BLaER1 treated with 17β-estradiol and CSF1 and Interleukin-3, amounts not matched to agents 10 nM and 100 nM (cell line): ENCODE measurements at regions not wholly inside any gene's neighbourhood (a gene's known extent, or its start where the extent isn't known, plus 50 kb on each side); places are given as distances from the start of the nearest gene placed in this dataset.

Experiments
- H3K27ac ChIP-seq, 11 experiments: shearing (Covaris generic); formaldehyde crosslinking; 2 replicates each; pipeline ENCODE4 v1.8.1; 2022
- H3K27me3 ChIP-seq, 11 experiments: shearing (Covaris generic); formaldehyde crosslinking; 2 replicates each; pipeline ENCODE4 v1.8.1; 2022
- H3K36me3 ChIP-seq, 11 experiments: shearing (Covaris generic); formaldehyde crosslinking; 2 replicates each; pipeline ENCODE4 v1.8.1; 2022
- H3K4me1 ChIP-seq, 10 experiments: shearing (Covaris generic); formaldehyde crosslinking; 2 replicates each; pipeline ENCODE4 v1.8.1; 2022
- H3K4me2 ChIP-seq, 11 experiments: shearing (Covaris generic); formaldehyde crosslinking; 2 replicates each; pipeline ENCODE4 v1.8.1; 2022
- H3K4me3 ChIP-seq, 10 experiments: shearing (Covaris generic); formaldehyde crosslinking; 2 replicates each; pipeline ENCODE4 v1.8.1; 2022
- H3K9ac ChIP-seq, 11 experiments: shearing (Covaris generic); formaldehyde crosslinking; 2 replicates each; pipeline ENCODE4 v1.8.1; 2022
- H3K9me3 ChIP-seq, 11 experiments: shearing (Covaris generic); formaldehyde crosslinking; replicated peaks in 1 of 11; 2 replicates each; pipeline ENCODE4 v1.8.1; 2022
- H4K20me1 ChIP-seq, 11 experiments: shearing (Covaris generic); formaldehyde crosslinking; 2 replicates each; pipeline ENCODE4 v1.8.1; 2022
- Cebpa-rat ChIP-seq, 11 experiments: shearing (Covaris generic); IDR thresholded peaks; 2 replicates each; pipeline ENCODE4 v1.8.1; 2022

- peak overlapping the region in 9 of 11 experiments; percentile 16 to 92 (median 84); a peak in 15 of 22 replicates for H3K27ac ChIP-seq
- peak overlapping the region in 2 of 10 experiments; percentile 30 to 37; a peak in 1 of 20 replicates for H3K4me3 ChIP-seq
- no peaks in the 10 kb centered on the region for H4K20me1 ChIP-seq
- peaks cover 46 to 82% (median 72%) of the 10 kb centered on the region in 10 experiments for H3K4me1 ChIP-seq
- peak overlapping the region in 5 of 11 experiments; percentile 35 to 81 (median 74); a peak in 9 of 22 replicates for H3K9ac ChIP-seq
- H3K4me2 ChIP-seq, result peak overlapping the region; percentile 67 to 84 (median 78)
- no peaks in the 10 kb centered on the region for H3K9me3 ChIP-seq
- no peaks in the 10 kb centered on the region for H3K36me3 ChIP-seq
- no peaks in the 10 kb centered on the region for H3K27me3 ChIP-seq
- peak in 1 of 11 experiments; percentile 39; a peak in 1 of 22 replicates for TF ChIP-seq Cebpa-rat (IDR thresholded peaks at IDR 0.05)
Observed at GRCh38 chr11:19370100-19370861, 129.5 kb upstream of the E2F8 start.

- peak in 6 of 11 experiments; percentile 32 to 91 (median 75); a peak in 9 of 22 replicates for TF ChIP-seq Cebpa-rat (IDR thresholded peaks at IDR 0.05)
- Histone ChIP-seq H3K4me1 (peaks cover 46 to 86% (median 74%) of the 10 kb centered on the region in 10 experiments), H4K20me1 (no peaks in the 10 kb centered on the region), H3K4me2 (peak overlapping the region; percentile 67 to 84 (median 78); a peak in 21 of 22 replicates), H3K36me3 (no peaks in the 10 kb centered on the region), H3K27me3 (no peaks in the 10 kb centered on the region), H3K27ac (peak overlapping the region in 9 of 11 experiments; percentile 30 to 92 (median 84); a peak in 17 of 22 replicates), H3K9me3 (no peaks in the 10 kb centered on the region), H3K4me3 (peak overlapping the region in 2 of 10 experiments; percentile 24 to 30; a peak in 3 of 20 replicates), H3K9ac (peak overlapping the region in 9 of 11 experiments; percentile 13 to 81 (median 64); a peak in 14 of 22 replicates)
Observed at GRCh38 chr11:19368726-19369375, 128.1 kb upstream of the E2F8 start.

DNA sequence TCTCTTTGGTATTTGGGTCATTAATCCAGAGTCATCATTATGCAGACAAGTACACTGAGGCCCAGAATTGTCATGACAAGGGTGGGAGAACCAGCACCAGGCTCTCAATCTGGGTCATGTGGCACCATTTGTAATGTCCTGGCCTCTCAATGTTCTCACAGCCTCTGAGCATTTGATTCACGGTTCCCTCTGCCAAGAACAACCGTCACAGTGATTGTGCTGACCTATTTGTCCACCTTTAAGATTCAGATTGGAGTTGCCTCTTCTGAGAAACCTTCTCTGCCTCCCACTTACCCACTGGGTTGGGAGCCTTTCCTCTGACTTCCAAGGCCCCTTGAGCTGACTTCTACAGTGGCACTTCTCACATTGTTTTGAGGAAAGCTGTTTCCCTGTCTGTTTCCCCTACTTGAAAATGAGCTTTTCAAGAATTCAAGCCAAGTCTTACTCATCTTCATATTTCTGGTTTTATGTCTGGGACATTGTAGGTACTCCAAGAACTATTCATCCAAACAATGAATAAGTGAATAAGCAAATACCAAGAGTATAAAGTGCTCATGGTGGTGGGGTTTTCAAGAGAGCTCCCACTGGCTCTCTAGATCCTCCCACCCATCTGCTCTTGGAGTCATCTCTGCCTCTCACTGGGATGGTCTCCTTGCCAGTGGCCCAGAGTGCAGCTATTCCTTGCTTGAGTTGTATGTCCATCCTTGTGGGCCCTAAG lies 126.4 kb upstream of the E2F8 start:
- peak overlapping the region in 6 of 11 experiments; percentile 74 to 92 (median 88); a peak in 10 of 22 replicates for H3K27ac ChIP-seq
- H3K4me1 ChIP-seq, result peaks cover 46 to 85% (median 71%) of the 10 kb centered on the region in 10 experiments
- no peaks in the 10 kb centered on the region for H3K27me3 ChIP-seq
- no peaks in the 10 kb centered on the region for H4K20me1 ChIP-seq
- TF ChIP-seq Cebpa-rat (IDR thresholded peaks at IDR 0.05), result no peak
- H3K4me3 ChIP-seq, result no peak overlapping the region
- peak overlapping the region in 1 of 11 experiments; percentile 77; a peak in 1 of 22 replicates for H3K9ac ChIP-seq
- H3K4me2 ChIP-seq, result peak overlapping the region in 9 of 11 experiments; percentile 22 to 84 (median 78); a peak in 18 of 22 replicates
- no peaks in the 10 kb centered on the region for H3K9me3 ChIP-seq
- H3K36me3 ChIP-seq, result no peaks in the 10 kb centered on the region

DNA sequence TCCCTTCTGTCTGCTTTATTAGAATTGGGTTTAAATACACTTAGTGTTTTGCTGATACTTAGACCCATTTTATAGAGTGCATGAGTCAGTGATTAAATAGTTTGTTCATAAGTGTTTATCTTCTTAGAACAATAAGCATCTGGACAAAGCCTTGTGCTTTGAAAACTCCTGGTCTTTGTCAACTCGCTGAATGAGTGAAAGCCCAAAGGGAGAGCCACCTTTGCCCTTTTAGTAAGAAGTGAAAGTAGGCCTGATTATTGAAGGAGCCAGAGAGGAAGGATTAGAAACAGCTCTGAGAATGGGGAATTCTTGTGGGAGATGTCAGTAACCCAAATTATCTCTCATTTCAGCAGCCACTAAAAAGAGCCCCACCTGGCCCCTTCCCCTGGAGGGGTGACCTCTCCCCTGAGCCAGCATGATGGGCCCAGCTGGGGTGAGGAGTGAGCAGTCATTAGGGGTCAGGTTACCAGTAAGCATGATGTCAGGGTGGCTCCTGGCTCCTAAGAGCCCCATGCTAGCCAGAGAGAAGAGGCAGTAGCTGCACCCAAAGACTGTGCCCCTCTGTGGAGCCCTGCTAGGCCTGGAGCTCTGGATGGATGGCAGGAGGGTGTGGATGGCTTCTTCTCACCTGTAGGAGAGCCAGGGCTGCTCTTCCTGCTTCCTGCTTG lies 125.1 kb upstream of the E2F8 start:
- H3K4me2 ChIP-seq, result peak overlapping the region; percentile 16 to 84 (median 78)
- no peaks in the 10 kb centered on the region for H3K36me3 ChIP-seq
- H4K20me1 ChIP-seq, result no peaks in the 10 kb centered on the region
- H3K4me1 ChIP-seq, result peaks cover 36 to 72% (median 59%) of the 10 kb centered on the region in 10 experiments
- peak overlapping the region in 1 of 11 experiments; percentile 36; a peak in 1 of 22 replicates for H3K9ac ChIP-seq
- H3K27ac ChIP-seq, result peak overlapping the region in 7 of 11 experiments; percentile 0 to 92 (median 84); a peak in 11 of 22 replicates
- no peaks in the 10 kb centered on the region for H3K27me3 ChIP-seq
- H3K4me3 ChIP-seq, result no peak overlapping the region
- H3K9me3 ChIP-seq, result no peaks in the 10 kb centered on the region
- no peak for TF ChIP-seq Cebpa-rat (IDR thresholded peaks at IDR 0.05)

DNA sequence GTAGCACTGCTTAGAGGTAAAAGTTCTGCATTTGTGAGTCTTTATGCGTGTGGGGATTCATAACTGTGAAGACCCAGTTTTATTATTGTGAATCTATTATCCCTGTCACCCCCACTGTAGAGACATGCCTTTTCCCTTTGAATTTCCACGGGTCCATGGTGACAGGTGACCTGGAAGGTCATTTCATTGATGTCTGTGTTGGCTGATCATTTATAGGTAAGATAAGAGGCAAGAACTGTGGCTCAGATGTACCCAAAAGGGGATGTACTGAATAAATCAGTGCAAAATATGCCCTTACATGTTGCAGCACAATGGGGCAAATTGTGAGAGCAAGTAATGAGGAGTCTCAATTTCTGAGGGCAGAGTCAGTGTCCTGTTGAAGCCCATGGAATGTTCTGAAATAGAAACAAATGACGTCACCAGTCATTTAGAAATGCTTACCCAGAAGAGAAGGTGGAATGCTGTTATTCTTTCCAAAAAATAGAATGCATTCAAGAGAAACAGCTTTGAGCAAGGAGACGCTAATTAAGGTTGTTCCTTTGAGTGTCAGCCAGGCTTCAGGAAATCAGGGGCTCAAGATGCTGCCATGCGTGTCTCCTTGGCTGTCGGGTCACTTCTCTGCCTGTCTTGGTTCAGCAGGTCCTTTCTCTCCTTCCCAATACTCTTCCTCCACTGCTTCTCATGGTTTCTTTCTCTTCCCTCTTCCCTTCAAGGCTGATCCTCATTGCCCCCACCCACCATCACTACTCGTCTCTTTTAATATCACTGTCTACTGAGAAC lies 118.7 kb upstream of the E2F8 start:
- Histone ChIP-seq H3K36me3 (no peaks in the 10 kb centered on the region), H3K27me3 (no peaks in the 10 kb centered on the region), H3K9ac (0 out of 22 replicates have a peak overlapping the region, but pooled peaks of 1 of the 11 experiments have one; percentile 0), H3K4me1 (peaks cover 9 to 39% (median 32%) of the 10 kb centered on the region in 10 experiments; a peak in 18 of 20 replicates), H4K20me1 (no peaks in the 10 kb centered on the region), H3K9me3 (no peaks in the 10 kb centered on the region), H3K27ac (peak overlapping the region in 3 of 11 experiments; percentile 5 to 41 (median 23); a peak in 5 of 22 replicates), H3K4me2 (peak overlapping the region; percentile 20 to 87 (median 70)), H3K4me3 (no peak overlapping the region)
- TF ChIP-seq Cebpa-rat (IDR thresholded peaks at IDR 0.05), result no peak

- no peak for TF ChIP-seq Cebpa-rat (IDR thresholded peaks at IDR 0.05)
- H3K27me3 ChIP-seq, result no peaks in the 10 kb centered on the region
- peak overlapping the region in 9 of 11 experiments; percentile 17 to 87 (median 62); a peak in 17 of 22 replicates for H3K4me2 ChIP-seq
Observed at GRCh38 chr11:19357943-19358342, 117.2 kb upstream of the E2F8 start.

DNA sequence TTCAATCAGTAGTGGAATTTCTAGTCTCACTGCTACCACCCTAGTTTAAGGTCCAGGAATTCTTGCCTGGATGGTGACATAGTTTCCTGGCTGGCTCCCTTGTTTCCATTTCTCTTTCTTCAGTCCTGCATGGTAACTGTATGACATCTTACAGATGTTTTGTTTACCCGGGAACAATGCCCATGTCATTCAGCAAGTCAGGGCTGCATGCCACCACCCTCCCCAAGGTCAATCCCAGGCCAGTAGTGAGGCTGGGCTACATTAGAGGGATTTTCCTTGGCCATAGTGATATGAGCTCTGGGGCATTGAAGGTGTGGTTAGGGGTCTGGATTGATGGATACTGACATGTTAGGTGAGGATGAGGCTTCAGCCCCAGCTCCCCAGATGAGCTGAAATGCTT lies 114.9 kb upstream of the E2F8 start:
- no peak overlapping the region for H3K27ac ChIP-seq
- no peak for TF ChIP-seq Cebpa-rat (IDR thresholded peaks at IDR 0.05)

More at GRCh38 chr11:19357943-19358342, 117.2 kb upstream of the E2F8 start:
- Histone ChIP-seq H3K36me3 (no peaks in the 10 kb centered on the region), H3K9me3 (no peaks in the 10 kb centered on the region), H3K9ac (no peak overlapping the region), H3K4me3 (no peak overlapping the region), H3K27ac (no peak overlapping the region), H3K4me1 (peaks cover 9 to 37% (median 31%) of the 10 kb centered on the region in 10 experiments; a peak in 18 of 20 replicates), H4K20me1 (no peaks in the 10 kb centered on the region)

More for the DNA sequence above, 114.9 kb upstream of the E2F8 start:
- Histone ChIP-seq H3K9ac (no peak overlapping the region), H3K9me3 (no peaks in the 10 kb centered on the region), H3K4me2 (no peak overlapping the region), H3K4me3 (no peak overlapping the region), H3K4me1 (peaks cover 9 to 37% (median 29%) of the 10 kb centered on the region in 10 experiments; a peak in 18 of 20 replicates), H3K27me3 (no peaks in the 10 kb centered on the region), H4K20me1 (no peaks in the 10 kb centered on the region), H3K36me3 (no peaks in the 10 kb centered on the region)
